GM19238 (cell line): ENCODE measurements at regions not wholly inside any gene's neighbourhood (a gene's known extent, or its start where the extent isn't known, plus 50 kb on each side); places are given as distances from the start of the nearest gene placed in this dataset.

Experiments
- DNase-seq: peaks from one replicate; pipeline ENCODE4 v3.0.0; 2011; ENCODE audit warnings: low spot score; ENCODE audit not compliant: insufficient read length

DNA sequence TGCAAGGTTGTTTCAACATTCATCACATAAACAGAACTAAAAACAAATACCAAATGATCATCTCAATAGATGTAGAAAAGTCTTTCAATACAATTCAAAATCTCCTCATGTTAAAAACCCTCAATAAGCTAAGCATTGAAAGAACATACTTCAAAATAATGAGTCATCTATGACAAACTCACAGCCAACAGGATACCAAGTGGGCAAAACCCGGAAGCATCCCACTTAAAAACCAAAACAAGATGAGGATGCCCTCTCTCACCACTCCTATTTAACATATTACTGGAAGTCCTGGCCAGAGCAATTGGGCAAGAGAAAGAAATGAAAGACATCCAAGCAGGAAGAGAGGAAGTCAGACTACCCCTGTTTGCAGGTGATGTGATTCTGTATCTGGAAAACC lies 992.2 kb upstream of the PIK3C3 start:
- DNase-seq = no peak

DNA sequence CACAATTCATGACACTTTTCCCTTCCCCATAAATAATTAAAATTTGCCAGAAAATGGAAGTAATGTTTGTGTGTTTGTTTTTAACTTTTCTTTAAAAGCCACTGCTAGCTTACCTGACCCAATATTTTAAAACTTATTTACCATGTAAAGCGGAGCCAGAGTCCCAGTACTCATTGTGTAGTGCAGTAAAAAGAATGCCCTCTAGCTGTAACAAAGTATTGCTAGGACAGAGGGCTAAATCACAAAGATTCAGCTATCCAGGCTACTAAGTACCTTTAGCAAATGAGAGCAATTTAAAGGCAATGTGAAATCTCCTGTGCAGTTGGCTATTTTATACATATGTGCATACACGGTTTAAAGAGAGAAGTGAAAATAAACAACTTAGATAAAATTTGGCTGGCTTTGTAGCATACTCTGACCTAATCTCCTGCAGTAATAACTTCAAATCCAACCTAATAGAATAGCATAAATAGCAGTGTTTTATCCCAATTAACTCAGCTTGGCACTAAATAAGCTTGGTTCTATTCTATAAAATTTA lies 997.4 kb upstream of the PIK3C3 start:
- no peak for DNase-seq

DNA sequence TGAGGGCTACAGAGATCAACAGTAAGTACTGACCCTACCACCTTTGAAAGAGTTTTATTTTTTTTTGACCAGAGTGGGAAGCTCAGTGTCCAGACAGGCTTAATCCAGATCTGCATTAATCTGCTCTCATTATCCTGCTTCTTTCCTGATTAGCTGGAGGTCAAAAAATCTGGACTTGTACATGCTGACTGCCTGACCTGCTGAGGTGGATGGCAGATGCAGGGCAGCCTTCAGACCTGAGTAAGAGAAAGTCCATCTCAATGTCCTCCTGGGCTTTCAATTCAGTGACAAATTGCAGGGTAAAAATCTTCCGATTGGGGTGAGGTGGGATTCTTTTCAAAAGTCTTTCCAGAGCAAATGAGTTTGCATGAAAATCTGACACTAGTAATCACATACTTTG lies 998.8 kb upstream of the PIK3C3 start:
- no peak for DNase-seq

DNA sequence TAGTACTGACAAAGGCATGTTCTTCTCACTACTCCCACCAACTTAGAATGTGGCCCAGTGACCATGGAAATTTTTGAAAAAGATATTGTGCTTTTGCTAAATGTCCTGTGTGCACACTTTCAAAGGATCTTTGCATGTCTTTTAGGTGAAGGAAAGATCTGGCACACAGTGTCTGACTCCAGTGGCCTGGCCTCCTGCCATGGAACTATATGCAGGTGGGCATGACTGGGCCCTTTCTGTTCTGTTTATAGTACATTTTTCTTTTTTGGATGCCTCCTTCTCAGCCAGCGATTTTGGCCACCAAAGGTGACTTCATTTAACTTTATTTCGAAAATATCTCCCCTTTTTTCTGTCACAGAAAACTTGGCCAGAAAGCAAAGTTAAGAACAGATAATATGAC lies 999.7 kb upstream of the PIK3C3 start:
- DNase-seq = no peak

DNA sequence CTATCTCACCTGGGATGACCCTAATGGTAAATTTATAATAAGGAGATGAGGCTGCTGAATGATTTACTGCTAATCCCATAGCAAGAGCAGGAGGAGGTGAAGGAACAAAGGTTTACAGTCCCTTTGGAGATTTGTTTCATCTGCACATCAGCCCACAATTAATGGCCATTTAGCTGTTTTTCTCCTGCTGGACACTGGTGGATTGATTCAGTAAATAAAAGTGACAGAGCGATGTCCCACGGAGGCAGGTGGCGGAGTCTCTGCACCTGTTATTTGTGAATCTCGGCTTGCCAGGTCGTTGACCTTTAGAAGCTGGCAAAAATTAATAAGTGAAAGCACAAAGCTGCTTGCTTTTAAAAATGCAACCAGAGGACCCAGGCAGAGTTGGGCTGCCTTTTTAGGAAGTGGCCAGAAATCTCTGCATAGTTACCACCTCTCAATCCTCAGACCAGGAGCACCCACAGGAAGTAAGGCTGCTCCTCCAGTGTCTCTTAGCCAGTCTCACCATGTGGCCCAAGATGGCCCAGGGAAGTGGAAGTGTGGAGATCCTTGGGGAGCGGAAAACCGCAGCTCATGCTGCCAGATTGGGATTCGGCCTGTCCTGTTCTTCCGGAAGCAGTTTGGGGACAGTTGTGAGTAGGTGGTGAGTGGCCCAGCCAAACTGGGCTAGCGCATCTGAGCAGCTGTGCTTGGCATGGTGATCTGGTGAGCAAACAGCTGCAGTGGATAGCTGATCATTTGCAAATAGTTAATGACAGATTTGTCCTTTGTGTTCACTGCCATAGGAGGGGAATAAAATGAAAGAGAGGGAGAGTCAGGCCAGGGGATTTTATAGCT lies 1005.7 kb upstream of the PIK3C3 start:
- DNase-seq = no peak

DNA sequence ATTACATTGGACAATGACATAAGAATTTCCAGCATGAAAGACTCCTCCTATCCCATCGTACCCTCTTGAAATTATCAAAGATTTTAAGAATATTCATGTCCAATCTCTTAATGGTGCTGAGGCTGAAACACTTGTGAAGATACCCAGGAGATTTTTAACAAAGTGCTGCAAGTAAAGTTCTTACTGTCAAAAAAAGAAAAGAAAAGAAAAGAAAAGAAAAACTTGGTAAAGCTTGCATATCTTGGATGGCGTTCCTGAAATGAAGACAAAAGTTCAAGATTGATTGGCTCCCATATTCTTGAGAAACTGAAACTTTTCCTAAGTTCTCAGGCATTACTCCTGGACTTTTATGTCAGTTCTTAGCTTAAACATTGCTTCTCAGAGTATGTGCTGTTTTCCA lies 1010.5 kb upstream of the PIK3C3 start:
- no peak for DNase-seq

DNA sequence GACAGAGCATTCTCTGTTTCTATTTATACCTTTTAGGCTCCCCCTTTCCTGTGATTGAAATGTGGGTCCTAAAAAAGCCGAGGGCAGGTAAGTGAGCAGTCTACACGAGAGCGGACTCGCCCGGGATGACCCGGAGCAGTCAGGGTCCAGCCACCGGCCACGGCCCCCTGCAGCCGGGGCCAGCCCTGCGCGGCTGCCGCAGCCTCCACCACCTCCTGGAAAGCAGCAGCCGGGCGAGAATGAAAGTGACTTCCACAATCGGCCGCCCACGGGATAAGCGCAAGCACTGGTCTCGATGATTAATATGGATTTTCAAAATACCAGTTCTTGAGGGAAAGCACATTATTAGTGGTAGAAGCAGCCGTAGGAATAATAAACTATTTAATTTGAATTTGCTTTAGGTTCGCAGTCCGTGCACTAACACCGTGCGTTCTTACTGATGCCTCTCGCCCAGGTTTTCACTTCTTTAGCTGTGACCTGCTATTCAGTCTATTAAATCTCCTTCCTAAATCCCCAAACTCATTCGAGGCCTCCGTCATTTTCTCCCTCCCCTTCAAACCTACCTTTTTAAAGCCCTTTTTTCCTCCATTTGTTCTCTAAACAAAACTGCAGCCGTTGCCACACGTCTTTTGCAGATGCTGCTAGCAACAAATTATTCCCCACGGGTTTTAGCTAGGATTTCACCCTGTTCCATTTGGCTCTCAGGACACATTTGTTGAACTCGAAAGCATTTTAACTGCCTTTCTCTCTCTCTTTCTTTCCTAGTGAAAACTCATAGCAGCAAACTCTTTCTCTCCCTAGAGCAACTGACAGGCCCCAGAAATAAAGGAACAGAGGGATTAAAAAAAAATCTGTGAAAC lies 1015.1 kb upstream of the PIK3C3 start:
- no peak for DNase-seq

DNA sequence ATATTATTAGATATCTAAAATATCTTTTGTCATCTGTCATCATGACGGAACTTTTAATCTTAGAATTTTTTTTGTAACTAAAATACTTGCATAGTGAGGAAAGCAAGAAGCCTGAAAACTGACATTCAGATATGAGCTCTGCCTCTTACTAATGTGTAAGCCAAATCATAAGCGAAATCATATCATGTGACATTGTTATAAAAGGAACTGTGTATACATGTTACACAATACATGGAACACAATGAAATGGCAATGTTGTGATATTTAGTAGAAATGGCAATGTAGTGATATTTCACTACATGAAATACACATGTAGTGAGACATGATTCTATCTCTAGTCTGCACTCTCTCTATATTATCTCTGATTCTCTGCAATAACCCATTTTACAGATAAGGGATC lies 1016.4 kb upstream of the PIK3C3 start:
- DNase-seq = no peak

DNA sequence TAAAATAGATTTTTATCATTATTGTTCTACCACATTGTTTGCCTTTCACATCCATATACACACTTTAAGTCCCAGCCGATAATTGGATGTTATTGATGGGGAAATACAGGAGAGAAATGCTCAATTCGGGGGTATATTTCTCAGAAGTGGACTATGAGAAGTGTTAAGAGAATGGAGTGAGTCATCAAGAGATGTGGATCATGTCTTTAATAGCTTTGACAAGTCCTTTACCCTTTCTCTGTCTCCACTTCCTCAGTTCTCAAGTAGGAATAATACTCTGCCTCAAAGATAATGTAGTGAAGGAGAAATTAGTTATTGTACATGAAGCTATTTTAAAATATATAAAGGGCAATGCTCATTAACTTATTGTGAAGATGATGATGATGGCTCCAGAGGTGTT lies 1017.6 kb upstream of the PIK3C3 start:
- DNase-seq = no peak

DNA sequence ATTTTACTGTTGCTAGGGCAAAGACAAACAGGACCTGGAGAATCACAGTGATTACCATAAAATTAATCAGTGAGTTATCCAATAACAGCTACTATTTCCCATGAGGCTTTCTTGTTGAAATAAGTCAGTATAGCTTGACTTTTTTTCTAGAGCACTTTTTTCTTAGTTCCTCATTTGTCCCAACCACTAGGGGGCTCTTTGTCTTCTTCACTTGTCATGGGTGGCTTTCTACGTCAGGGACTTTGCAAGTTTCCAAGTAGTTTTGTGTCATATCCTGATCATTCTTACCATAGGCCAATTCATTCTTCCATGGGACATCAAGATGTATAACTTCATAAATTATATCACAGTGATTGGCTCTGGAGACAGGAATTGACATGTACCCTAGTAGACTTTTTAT lies 1019.6 kb upstream of the PIK3C3 start:
- DNase-seq = no peak

DNA sequence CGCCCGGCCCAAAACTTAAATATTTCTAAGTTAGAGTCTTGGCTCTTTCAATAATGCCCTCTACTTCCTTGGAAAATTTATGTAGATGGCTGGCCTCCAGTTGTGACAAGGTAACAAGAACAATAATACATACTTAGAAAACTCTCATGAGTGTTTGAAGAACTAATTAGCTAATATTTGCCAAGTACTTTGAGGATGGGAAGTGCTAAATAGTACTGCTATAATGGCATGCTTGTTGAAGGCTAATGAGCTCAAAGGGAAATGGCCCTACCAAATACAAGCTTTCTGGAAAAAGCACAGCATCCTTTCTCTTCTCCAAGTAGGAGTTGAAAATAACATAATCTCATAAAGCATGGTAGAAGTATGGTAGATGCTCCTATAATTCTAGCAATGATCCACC lies 1022.2 kb upstream of the PIK3C3 start:
- DNase-seq = no peak

DNA sequence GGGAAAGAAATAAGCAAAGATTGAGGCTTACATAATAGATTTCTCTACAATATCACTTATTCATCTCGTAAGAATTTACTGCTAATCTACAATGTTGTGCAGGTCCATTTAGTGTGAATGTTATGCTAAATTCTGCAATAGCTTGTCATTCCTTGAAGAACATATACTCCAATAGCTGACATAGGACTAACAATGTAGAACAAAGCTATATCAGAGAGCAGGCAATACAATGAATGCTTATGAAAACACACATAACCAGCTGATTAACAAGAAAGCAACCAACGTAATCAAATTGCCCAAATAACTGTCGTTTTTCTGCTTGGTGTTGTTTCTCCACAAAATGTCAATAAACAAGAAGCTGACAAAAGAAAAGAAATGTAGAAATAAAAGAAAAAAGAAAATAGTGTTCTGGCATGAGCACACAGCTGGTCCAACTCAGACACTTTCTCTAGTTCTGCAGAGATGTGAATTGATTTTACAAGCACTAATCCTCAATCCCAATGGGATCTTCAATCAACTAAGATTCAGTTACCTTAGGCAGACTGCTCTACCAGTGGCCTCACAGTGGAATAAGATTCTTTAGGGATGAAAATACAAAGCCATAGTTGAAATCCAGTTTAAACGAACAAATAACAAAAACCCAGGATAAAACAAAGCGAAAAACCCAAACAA lies 1024.7 kb upstream of the PIK3C3 start:
- no peak for DNase-seq

DNA sequence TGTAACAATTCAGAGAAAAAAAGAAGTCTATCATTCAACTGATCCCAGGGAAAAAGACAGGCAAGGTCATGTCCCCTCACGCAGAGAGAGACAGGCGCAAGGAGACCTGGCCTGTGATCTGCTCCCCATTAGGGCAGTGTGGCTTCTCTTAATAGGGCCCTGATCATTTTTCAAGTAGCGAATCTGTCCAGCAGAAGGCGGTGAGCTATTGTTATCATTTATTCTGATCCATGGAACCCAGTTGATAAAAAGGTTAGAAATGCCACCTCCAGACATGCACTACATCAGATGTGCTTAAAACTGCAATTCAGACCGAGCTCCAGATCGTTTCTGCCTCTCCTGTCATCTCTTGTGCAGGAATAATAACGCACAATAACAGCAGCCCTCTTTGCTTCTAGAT lies 1025.6 kb upstream of the PIK3C3 start:
- DNase-seq = no peak

DNA sequence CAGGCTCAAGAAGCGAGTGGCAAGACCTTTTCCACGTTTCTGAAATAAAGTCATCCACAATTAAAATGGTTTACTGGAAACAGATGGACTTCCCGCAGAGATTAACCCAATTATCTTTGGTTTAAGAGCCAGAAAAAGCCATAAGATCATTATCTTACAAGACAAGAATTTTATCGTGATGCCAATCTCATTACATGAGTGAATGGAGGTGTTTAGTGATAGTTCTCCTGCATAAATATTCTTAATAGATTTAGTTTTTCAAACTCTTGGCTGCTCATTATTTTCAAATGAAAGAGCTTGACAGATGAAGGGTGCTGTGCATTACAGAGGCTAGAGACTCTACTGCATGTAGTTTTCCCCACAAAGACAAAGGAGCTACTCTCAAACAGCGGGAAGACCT lies 1028.4 kb upstream of the PIK3C3 start:
- DNase-seq = no peak

DNA sequence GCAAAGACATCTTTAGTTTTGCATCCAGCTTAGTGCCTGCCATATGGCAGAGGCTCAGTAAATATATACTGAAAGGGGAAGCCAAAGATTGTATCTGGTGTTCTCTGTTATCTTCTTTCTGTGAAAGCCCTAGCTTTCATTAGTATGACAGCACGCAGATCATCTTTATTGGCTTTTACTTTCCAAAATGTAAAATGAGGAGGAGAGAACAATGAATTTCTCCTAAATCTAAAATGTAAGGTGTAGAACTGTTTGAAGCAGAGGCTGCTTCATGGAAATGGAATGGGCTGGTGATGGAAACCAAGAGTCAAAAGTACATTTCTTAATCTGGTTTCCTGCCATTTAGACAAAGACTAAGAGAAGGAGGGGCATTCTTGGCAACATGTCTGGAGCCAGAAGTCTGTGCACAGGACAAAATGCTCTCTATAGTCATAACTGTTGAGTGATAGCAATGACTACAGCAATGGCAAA lies 1029.9 kb upstream of the PIK3C3 start:
- no peak for DNase-seq

DNA sequence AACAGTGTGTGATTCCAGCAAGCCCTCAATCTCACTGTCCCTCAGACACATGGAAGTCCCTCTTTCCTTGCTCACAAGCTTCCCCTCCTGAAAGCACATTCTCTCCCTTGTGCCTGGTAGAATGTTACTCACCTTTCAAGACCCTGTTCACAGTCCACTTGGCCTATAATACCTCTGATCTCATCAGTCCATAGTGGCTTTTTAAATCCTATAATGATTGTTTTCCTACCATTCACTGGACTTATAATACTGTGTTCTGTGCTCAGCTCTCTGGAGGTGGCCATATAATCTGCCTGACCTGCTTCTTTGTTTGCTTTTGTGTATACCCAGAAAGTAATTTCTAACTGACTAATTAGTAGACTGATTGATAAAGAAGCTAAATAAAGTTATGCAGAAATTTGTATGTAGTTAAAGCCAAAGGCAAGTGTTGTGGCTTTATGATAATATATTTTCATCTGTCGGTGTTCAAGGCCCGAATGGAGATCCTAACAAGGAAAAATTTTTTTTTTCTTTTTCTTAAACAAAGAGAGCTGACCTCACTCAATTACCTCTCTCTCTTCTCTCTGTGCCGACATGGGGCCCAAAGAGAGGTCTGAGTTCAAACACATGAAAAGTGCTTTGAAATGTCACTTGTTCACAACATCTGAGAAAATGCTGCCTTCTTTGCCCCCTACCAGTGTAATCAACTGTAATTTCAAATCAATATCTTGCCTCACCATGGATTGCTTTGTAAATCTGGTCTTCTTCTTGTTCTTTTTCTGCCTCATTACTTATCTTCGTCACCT lies 1033.0 kb upstream of the PIK3C3 start:
- DNase-seq = no peak

DNA sequence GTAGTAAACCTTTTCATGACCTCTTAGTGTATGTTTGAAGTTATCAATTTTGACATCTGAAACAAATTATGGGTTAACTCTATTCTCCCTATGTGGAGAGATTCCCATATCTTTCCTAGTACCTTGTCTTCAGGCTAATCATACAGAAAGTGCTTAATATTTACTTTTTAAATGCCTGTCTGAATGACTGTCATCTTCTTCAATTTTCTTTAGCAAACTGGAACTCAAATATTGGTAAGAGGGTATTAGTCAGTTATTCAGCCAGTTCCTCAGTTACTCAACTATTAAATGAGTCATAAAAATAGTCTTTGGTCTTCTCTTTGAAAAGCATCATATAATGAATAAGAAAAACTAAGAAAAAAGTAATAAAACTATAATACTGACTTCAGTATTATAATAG lies 1038.0 kb upstream of the PIK3C3 start:
- DNase-seq = no peak

DNA sequence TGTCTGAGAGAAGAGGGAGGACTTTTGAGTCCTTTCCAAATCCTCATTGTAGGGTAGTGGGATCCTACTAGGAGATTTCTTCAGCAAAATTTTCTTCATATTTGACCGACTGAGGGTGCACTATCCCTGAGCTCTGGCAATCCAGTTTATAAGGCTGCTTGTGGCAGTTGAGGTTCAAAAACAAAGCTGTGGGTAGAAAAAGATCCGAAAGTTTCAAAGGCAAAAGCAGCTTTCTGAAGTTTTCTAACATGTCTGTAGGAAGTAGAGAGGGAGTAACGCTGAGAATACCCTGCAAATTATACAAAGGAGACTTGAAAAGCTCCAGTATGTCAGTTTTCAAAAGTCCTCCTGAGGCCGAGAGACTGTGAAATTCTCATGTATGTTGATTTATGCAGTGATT lies 1039.3 kb upstream of the PIK3C3 start:
- no peak for DNase-seq

DNA sequence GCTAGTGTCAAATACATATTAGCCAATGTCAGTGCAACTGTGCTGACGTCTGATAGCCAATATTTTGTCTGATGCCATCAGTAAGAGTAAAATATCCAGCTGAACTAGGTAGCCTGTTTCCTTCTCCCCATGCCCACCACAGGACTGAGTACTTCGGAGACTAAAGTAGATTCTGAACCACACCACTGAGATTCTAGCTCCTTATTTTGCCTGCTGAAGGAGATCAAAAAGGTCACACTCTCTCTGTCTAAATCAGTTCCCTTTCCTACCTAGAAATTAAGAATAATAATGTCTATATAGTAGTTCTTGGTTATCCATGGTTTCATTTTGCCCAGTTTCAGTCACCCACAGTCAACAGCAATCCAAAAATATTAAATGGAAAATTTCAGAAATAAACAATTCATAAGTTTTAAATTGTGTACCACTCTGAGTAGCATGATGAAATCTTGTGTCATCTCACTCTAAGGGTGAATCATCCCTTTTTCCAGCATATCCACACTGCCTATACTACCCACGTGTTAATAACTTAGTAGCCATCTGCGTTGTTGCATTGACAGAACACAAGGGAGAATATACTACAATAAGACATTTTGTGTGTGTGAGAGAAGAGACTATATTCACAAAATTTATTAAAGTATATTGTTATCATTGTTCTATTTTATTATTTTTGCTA lies 1043.3 kb upstream of the PIK3C3 start:
- DNase-seq = no peak

DNA sequence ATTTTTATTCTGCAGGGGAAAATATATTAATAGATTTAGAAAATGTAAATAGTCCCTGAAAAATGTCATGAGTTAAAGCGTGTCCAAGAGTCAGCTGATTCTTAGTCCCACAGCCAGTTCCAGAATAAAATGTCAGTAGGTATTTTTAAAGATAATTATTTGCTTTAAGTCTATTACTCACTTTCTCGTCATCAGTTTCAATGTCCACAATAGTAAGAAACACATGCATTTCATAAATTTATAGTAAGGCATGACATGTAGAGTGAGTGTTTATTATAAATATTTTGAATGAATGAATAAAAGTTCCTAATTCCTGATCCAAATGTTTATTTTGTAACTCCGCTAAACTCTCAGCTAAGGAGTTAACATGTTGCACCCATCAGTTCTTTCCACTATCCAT lies 1044.0 kb upstream of the PIK3C3 start:
- no peak for DNase-seq
